Transverse colon (tissue), 4 donors: ENCODE measurements at regions not wholly inside any gene's neighbourhood (a gene's known extent, or its start where the extent isn't known, plus 50 kb on each side); places are given as distances from the start of the nearest gene placed in this dataset.

Experiments
- DNase-seq: peaks from one replicate; pipeline ENCODE4 v3.0.0-alpha.2; 2019
- H3K27ac ChIP-seq, 4 donors: fragments of 200-600 bp; sonication (generic); 2 replicates each; pipeline ENCODE4 v1.5.1; 2016 to 2018; ENCODE audit warnings: inconsistent platforms in 4 of 4
- H3K27me3 ChIP-seq: fragments of 200-600 bp; sonication (generic); 2 replicates; pipeline ENCODE4 v1.5.1; 2017; ENCODE audit warnings: inconsistent platforms
- H3K36me3 ChIP-seq, 4 donors: fragments of 200-600 bp; sonication (generic); 2 replicates each; pipeline ENCODE4 v1.5.1; 2017 to 2019; ENCODE audit warnings: inconsistent platforms in 4 of 4
- H3K4me1 ChIP-seq, 4 donors: fragments of 200-600 bp; sonication (generic); 2 replicates each; pipeline ENCODE4 v1.5.1; 2017 to 2020; ENCODE audit warnings: inconsistent platforms in 4 of 4
- H3K4me3 ChIP-seq, 4 donors: fragments of 200-600 bp; sonication (generic); 1 replicate in 1 of 4; 2 replicates in 3 of 4; pipeline versions ENCODE4 v1.5.1 to v1.6.1; 2017 to 2019; ENCODE audit warnings: inconsistent platforms in 4 of 4
- H3K9me3 ChIP-seq, 2 donors: fragments of 200-600 bp; sonication (generic); 2 replicates each; pipeline ENCODE4 v1.5.1; 2017 to 2019; ENCODE audit warnings: inconsistent platforms in 2 of 2
- CTCF ChIP-seq, 5 experiments: fragments of 200-600 bp in 3 of 5; fragments of 450-650 bp in 2 of 5; sonication (generic) in 3 of 5; IDR thresholded peaks; 1 replicate in 2 of 5; 2 replicates in 3 of 5; pipeline ENCODE4 v1.5.1; 2016 to 2017; ENCODE audit warnings: antibody characterized with exemption in 5 of 5, inconsistent platforms in 3 of 5, mild to moderate bottlenecking in 2 of 5, moderate library complexity in 1 of 5
- EP300 ChIP-seq: sonication (generic); formaldehyde crosslinking; IDR thresholded peaks from one replicate; pipeline ENCODE4 v1.6.1; 2017; ENCODE audit warnings: antibody characterized with exemption, low read depth
- POLR2A ChIP-seq: fragments of 450-650 bp; IDR thresholded peaks from one replicate; pipeline ENCODE4 v1.6.1; 2016; ENCODE audit warnings: antibody characterized with exemption, mild to moderate bottlenecking, moderate library complexity
- POLR2AphosphoS5 ChIP-seq, 3 donors: sonication (generic); formaldehyde crosslinking; IDR thresholded peaks; one replicate each; pipeline ENCODE4 v1.6.1; 2016; ENCODE audit warnings: antibody characterized with exemption in 3 of 3
- WGBS, 2 donors: methylation state at CpG; one replicate each; pipeline ENCODE4 v1.1.5; 2018; ENCODE audit warnings: low coverage in 1 of 2; 5-methylcytosine and 5-hydroxymethylcytosine counted together
- in situ Hi-C, 4 donors: fragments of 200-750 bp; cut with MboI; loops; one replicate each; pipeline versions ENCODE4 v1.15.0 to v1.15.1; 2017; ENCODE audit warnings: low sequenced_read_pairs in 3 of 4, low pct_ligation_motif_present in 1 of 4, low pct_unique_long_range_greater_than_20kb in 1 of 4
- intact Hi-C: fragments of 100-400 bp; cut with DNase I; formaldehyde crosslinking; loops from one replicate; pipeline ENCODE4 v1.15.1; 2023; ENCODE audit warnings: low total_unique reads

GRCh38 chr6:86723729-86724128, 213.6 kb upstream of the HTR1E start:
- Histone ChIP-seq H3K27me3 (no peaks in the 10 kb centered on the region), H3K9me3 (no peaks in the 10 kb centered on the region), H3K4me1 (no peaks in the 10 kb centered on the region), H3K27ac (no peak overlapping the region), H3K4me3 (no peak overlapping the region), H3K36me3 (no peaks in the 10 kb centered on the region)
- in situ Hi-C loops (no loop called here), intact Hi-C loops (no loop called here)
- DNase-seq = no peak
- TF ChIP-seq POLR2A (no peak), CTCF (IDR thresholded peaks at IDR 0.05) (no peak), POLR2AphosphoS5 (IDR thresholded peaks at IDR 0.05) (no peak), EP300 (no peak)
- 51 to 55% methylated on average over 4 of the region's 4 CpGs for WGBS, 2 donors

GRCh38 chr6:86723151-86723550, 214.2 kb upstream of the HTR1E start:
- Histone ChIP-seq H3K27me3 (no peaks in the 10 kb centered on the region), H3K4me3 (no peak overlapping the region), H3K4me1 (no peaks in the 10 kb centered on the region), H3K36me3 (no peaks in the 10 kb centered on the region), H3K27ac (no peak overlapping the region), H3K9me3 (no peaks in the 10 kb centered on the region)
- TF ChIP-seq EP300 (no peak), POLR2A (no peak), CTCF (IDR thresholded peaks at IDR 0.05) (no peak), POLR2AphosphoS5 (IDR thresholded peaks at IDR 0.05) (no peak)
- in situ Hi-C loops = no loop called here
- intact Hi-C loops = no loop called here
- WGBS, 2 donors = 30 to 45% methylated on average over 3 of the region's 3 CpGs
- DNase-seq = no peak

DNA sequence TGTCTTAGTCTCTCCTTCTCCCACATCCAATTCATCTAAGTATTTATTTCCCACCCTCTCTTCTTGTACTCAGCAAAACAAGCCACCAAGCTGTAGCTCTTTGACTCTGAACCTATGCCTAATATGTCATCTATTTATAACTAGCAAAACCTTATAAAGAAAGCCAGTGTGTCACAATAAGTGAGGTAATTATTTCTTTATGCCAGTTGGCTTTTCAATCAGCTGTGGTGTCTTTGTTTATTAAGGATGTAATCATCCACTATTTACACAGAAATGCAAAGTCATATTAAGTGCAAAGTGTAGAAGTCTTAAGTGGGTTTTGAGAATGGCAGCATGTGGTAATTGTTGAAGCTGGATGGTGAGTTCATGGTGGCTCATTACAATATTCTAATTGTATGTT, 215.2 kb upstream of the HTR1E start:
- no peak overlapping the region for H3K27ac ChIP-seq
- no peaks in the 10 kb centered on the region for H3K4me1 ChIP-seq
- no peak overlapping the region for H3K4me3 ChIP-seq
- intact Hi-C loops = no loop called here
- H3K9me3 ChIP-seq = no peaks in the 10 kb centered on the region
- H3K27me3 ChIP-seq = no peaks in the 10 kb centered on the region
- TF ChIP-seq POLR2A (no peak), POLR2AphosphoS5 (IDR thresholded peaks at IDR 0.05) (no peak), EP300 (no peak), CTCF (IDR thresholded peaks at IDR 0.05) (no peak)
- no peak for DNase-seq
- no peaks in the 10 kb centered on the region for H3K36me3 ChIP-seq
- in situ Hi-C loops = no loop called here

- Histone ChIP-seq H3K36me3 (no peaks in the 10 kb centered on the region), H3K4me1 (no peaks in the 10 kb centered on the region), H3K9me3 (no peaks in the 10 kb centered on the region), H3K27me3 (no peaks in the 10 kb centered on the region), H3K27ac (no peak overlapping the region), H3K4me3 (no peak overlapping the region)
- intact Hi-C loops = no loop called here
- no peak for DNase-seq
- in situ Hi-C loops = no loop called here
- WGBS, 2 donors = 46 to 61% methylated on average over 3 of the region's 3 CpGs
- TF ChIP-seq POLR2A (no peak), CTCF (IDR thresholded peaks at IDR 0.05) (no peak), POLR2AphosphoS5 (IDR thresholded peaks at IDR 0.05) (no peak), EP300 (no peak)
Observed at GRCh38 chr6:86715676-86716075, 221.7 kb upstream of the HTR1E start.
